ENCODE measurements at regions not wholly inside any gene's neighbourhood (a gene's known extent, or its start where the extent isn't known, plus 50 kb on each side); places are given as distances from the start of the nearest gene placed in this dataset.

DNA sequence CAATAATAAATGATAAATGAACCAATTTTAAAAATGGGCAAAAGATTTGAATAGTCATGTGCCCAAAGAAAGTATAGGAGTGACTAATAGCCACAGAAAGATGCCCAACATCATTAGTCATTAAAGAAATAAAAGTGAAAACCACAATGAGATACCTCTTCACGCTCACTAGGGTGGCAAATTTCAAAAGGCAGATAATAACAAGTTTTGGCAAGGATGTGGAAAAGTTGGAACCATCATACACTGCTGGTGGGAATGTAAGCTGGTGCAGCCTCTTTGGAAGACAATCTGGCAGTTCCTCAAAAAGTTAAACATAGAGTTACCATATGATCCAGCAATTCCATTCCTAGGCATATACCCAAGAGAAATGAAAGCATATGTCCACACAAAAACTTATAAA is 1819.8 kb downstream of the MAT2B start:
- H3K4me3 ChIP-seq, result no peak overlapping the region
- TF ChIP-seq POLR2AphosphoS5 (IDR thresholded peaks at IDR 0.05), result no peak
- TF ChIP-seq, protein P1, sequence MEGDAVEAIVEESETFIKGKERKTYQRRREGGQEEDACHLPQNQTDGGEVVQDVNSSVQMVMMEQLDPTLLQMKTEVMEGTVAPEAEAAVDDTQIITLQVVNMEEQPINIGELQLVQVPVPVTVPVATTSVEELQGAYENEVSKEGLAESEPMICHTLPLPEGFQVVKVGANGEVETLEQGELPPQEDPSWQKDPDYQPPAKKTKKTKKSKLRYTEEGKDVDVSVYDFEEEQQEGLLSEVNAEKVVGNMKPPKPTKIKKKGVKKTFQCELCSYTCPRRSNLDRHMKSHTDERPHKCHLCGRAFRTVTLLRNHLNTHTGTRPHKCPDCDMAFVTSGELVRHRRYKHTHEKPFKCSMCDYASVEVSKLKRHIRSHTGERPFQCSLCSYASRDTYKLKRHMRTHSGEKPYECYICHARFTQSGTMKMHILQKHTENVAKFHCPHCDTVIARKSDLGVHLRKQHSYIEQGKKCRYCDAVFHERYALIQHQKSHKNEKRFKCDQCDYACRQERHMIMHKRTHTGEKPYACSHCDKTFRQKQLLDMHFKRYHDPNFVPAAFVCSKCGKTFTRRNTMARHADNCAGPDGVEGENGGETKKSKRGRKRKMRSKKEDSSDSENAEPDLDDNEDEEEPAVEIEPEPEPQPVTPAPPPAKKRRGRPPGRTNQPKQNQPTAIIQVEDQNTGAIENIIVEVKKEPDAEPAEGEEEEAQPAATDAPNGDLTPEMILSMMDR (IDR thresholded peaks at IDR 0.05 in 8 of 11, conservative IDR thresholded peaks at IDR 0.05 in 3 of 11), result no peak
- TF ChIP-seq POLR2A (IDR thresholded peaks at IDR 0.05), result no peak
- intact Hi-C loops (cut with DNase I; ENCODE audit: low total_unique reads), result no loop called here
- no peak overlapping the region for H3K27ac ChIP-seq
- no peaks in the 10 kb centered on the region for H3K4me1 ChIP-seq
- no peaks in the 10 kb centered on the region for H3K9me3 ChIP-seq
- H3K36me3 ChIP-seq, result no peaks in the 10 kb centered on the region
- DNase-seq, result no peak
- no peaks in the 10 kb centered on the region for H3K27me3 ChIP-seq (replicated peaks in 1 of 7)
- WGBS, 5 donors, result 71 to 83% (median 76%) methylated on average over 1 of the region's 1 CpG

DNA sequence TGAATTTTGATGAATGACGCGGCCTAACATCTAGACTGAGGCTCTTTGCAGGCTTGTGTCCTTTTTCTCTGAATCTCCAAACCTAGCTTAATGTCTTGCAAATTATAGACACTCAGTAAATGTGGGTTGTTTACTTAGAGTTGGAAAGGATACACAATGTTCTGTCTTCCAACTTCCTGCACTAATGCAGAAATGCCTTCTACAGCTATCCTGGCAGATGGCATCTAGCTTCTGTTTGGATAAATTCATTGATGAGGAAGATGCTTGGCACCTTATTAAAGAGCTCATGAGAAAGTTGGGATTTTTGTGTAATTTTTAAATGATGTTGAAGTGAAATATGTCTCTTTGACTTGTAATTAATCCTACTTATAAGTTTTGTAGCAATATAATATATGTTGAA is 1822.2 kb downstream of the MAT2B start:
- 94 to 100% (median 97%) methylated on average over 2 of the region's 2 CpGs for WGBS, 5 donors
- Histone ChIP-seq H3K4me1 (no peaks in the 10 kb centered on the region), H3K9me3 (no peaks in the 10 kb centered on the region), H3K27me3 (replicated peaks in 1 of 7) (no peaks in the 10 kb centered on the region), H3K4me3 (no peak overlapping the region), H3K36me3 (no peaks in the 10 kb centered on the region), H3K27ac (no peak overlapping the region)
- no peak for DNase-seq
- intact Hi-C loops (cut with DNase I; ENCODE audit: low total_unique reads), result no loop called here
- TF ChIP-seq POLR2A (IDR thresholded peaks at IDR 0.05) (no peak), POLR2AphosphoS5 (IDR thresholded peaks at IDR 0.05) (no peak)
- TF ChIP-seq, protein P1 (IDR thresholded peaks at IDR 0.05 in 8 of 11, conservative IDR thresholded peaks at IDR 0.05 in 3 of 11), result no peak

DNA sequence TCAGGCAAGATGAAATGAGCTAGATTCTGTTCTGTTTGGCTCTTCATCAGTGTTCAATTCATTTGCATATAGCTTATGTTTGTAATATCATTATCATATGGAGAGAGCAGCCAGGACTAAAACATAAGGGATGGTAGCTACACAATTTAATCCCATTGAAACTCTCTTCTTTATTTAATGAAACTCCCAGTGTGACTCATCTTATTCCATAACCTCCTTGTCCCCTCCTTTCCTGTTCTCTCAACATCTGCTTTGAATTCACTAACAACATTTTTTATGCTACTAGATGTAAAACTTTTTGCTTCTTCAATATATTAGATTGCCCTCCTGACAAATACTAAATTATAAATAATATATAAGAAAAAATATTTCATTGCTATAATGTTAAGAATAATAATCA is 1823.4 kb downstream of the MAT2B start:
- DNase-seq, result no peak
- no peak for TF ChIP-seq POLR2A (IDR thresholded peaks at IDR 0.05)
- TF ChIP-seq POLR2AphosphoS5 (IDR thresholded peaks at IDR 0.05), result no peak
- TF ChIP-seq, protein P1 (IDR thresholded peaks at IDR 0.05 in 8 of 11, conservative IDR thresholded peaks at IDR 0.05 in 3 of 11), result no peak
- Histone ChIP-seq H3K27me3 (replicated peaks in 1 of 7) (no peaks in the 10 kb centered on the region), H3K4me1 (no peaks in the 10 kb centered on the region), H3K4me3 (no peak overlapping the region), H3K36me3 (no peaks in the 10 kb centered on the region), H3K27ac (no peak overlapping the region), H3K9me3 (no peaks in the 10 kb centered on the region)
- intact Hi-C loops (cut with DNase I; ENCODE audit: low total_unique reads), result no loop called here

DNA sequence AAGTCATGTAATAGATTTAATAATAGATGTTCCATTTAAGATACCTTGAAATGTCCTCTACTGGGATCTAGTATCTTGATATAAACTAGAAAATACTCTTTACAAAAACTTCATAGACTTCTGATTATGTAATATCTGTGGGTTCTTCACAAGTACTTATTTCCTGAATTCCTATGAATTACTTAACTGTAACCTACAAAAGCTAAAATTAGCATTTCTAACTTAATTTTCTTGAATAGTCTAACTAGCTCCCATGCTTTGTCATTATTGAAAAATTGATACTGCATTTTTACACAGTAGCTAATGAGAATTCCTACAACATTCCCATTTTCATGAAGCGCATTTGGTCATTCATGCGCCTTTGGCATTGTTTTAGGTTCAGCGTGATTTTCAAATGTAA is 1828.2 kb downstream of the MAT2B start:
- Histone ChIP-seq H3K27me3 (replicated peaks in 1 of 7) (no peaks in the 10 kb centered on the region), H3K4me1 (no peaks in the 10 kb centered on the region), H3K4me3 (no peak overlapping the region), H3K9me3 (no peaks in the 10 kb centered on the region), H3K36me3 (no peaks in the 10 kb centered on the region), H3K27ac (no peak overlapping the region)
- WGBS, 5 donors, result 87 to 97% (median 92%) methylated on average over 3 of the region's 3 CpGs
- intact Hi-C loops (cut with DNase I; ENCODE audit: low total_unique reads), result no loop called here
- no peak for DNase-seq
- TF ChIP-seq, protein P1 (IDR thresholded peaks at IDR 0.05 in 8 of 11, conservative IDR thresholded peaks at IDR 0.05 in 3 of 11), result no peak
- no peak for TF ChIP-seq POLR2A (IDR thresholded peaks at IDR 0.05)
- no peak for TF ChIP-seq POLR2AphosphoS5 (IDR thresholded peaks at IDR 0.05)
